ENCODE measurements at regions not wholly inside any gene's neighbourhood (a gene's known extent, or its start where the extent isn't known, plus 50 kb on each side); places are given as distances from the start of the nearest gene placed in this dataset.

- DNase-seq (ENCODE audit: low read depth in 1 of 2, low spot score in 2 of 2) (no peak), FAIRE-seq (no peak)
- Histone ChIP-seq H3K27me3 (replicated peaks in 1 of 4; ENCODE audit: control insufficient read depth in 3 of 4, extremely low read depth in 1 of 4, insufficient read depth in 3 of 4, low read length in 3 of 4) (no peaks in the 10 kb centered on the region), H3K79me2 (ENCODE audit: control insufficient read depth in 1 of 2, insufficient read depth in 2 of 2, low read length in 2 of 2) (no peaks in the 10 kb centered on the region), H2AFZ (ENCODE audit: low read length) (peak overlapping the region; percentile 29; the same call in 1 of the 2 replicates), H4K5ac (ENCODE audit: insufficient read length, low read depth, low read length) (no peak overlapping the region), H3K14ac (ENCODE audit: insufficient read length) (no peak overlapping the region), H2BK20ac (ENCODE audit: low read length) (no peak overlapping the region), H2AK5ac (ENCODE audit: low read depth, low read length) (no peak overlapping the region), H3K9ac (replicated peaks in 1 of 4; ENCODE audit: extremely low read depth in 1 of 4, low read depth in 3 of 4, low read length in 3 of 4) (no peak overlapping the region), H3K4me3 (ENCODE audit: extremely low read depth in 1 of 4, insufficient read depth in 2 of 4, low read depth in 3 of 4, low read length in 4 of 4) (no peak overlapping the region), H2BK15ac (ENCODE audit: low read length) (no peak overlapping the region), H3K23me2 (ENCODE audit: low read depth, low read length) (no peaks in the 10 kb centered on the region), H2BK12ac (ENCODE audit: low read depth, low read length) (no peak overlapping the region), H3K27ac (ENCODE audit: low read depth, low read length) (no peak overlapping the region), H3K4me2 (ENCODE audit: insufficient read depth in 1 of 2, low read depth in 2 of 2, low read length in 2 of 2) (no peak overlapping the region), H4K8ac (ENCODE audit: extremely low read depth, insufficient read depth, low read length) (no peak overlapping the region), H4K20me1 (replicated peaks in 1 of 2; ENCODE audit: control insufficient read depth in 1 of 2, insufficient read depth in 2 of 2, low read length in 2 of 2) (no peaks in the 10 kb centered on the region), H3K23ac (ENCODE audit: insufficient read length) (no peak overlapping the region), H2BK5ac (ENCODE audit: low read depth, low read length) (no peak overlapping the region), H3K4me1 (replicated peaks in 1 of 4; ENCODE audit: control insufficient read depth in 3 of 4, insufficient read depth in 4 of 4, low read length in 3 of 4) (no peaks in the 10 kb centered on the region), H3K36me3 (ENCODE audit: control insufficient read depth in 2 of 4, insufficient read depth in 4 of 4, low read length in 3 of 4) (no peaks in the 10 kb centered on the region), H2BK120ac (replicated peaks; ENCODE audit: low read depth, low read length) (no peak overlapping the region), H3K4ac (replicated peaks; ENCODE audit: insufficient read length, low read depth, low read length) (no peak overlapping the region), H3K79me1 (ENCODE audit: low read depth, low read length) (no peaks in the 10 kb centered on the region), H3K9me3 (ENCODE audit: insufficient read depth in 2 of 2, low read depth in 1 of 2, low read length in 1 of 2) (no peaks in the 10 kb centered on the region), H3K18ac (ENCODE audit: extremely low read depth, low read length) (no peak overlapping the region), H4K91ac (replicated peaks; ENCODE audit: insufficient read length, low read length) (no peak overlapping the region), H3K56ac (replicated peaks; ENCODE audit: insufficient read length, low read depth, low read length) (no peak overlapping the region)
- TF ChIP-seq GTF2F1 (IDR thresholded peaks at IDR 0.05; ENCODE audit: borderline replicate concordance, low read depth, low read length) (no peak), SIN3A (conservative IDR thresholded peaks at IDR 0.05 in 1 of 2, IDR thresholded peaks at IDR 0.05 in 1 of 2; ENCODE audit: low read depth in 1 of 2, low read length in 2 of 2) (no peak), TBP (IDR thresholded peaks at IDR 0.05; ENCODE audit: low read depth, low read length) (no peak), SIRT6 (IDR thresholded peaks at IDR 0.05; ENCODE audit: low read length) (no peak), PHF8 (conservative IDR thresholded peaks at IDR 0.05; ENCODE audit: low read depth, low read length) (no peak), BRCA1 (IDR thresholded peaks at IDR 0.05; ENCODE audit: low read depth, low read length) (no peak), TCF12 (IDR thresholded peaks at IDR 0.05; ENCODE audit: low read depth, low read length) (no peak), GABPA (IDR thresholded peaks at IDR 0.05; ENCODE audit: borderline replicate concordance, insufficient read depth, low read length) (no peak), SP2 (IDR thresholded peaks at IDR 0.05; ENCODE audit: low read length) (no peak), ATF2 (IDR thresholded peaks at IDR 0.05; ENCODE audit: low read length) (no peak)
- CTCF ChIA-PET (ENCODE audit: partially characterized antibody): no interaction called here
- POLR2A ChIA-PET (ENCODE audit: partially characterized antibody): no interaction called here
- WGBS, 2 experiments (ENCODE audit: extremely low coverage in 1 of 2, insufficient coverage in 1 of 2, insufficient read length in 1 of 2, insufficient replicate concordance in 2 of 2, low coverage in 1 of 2, low lambda C conversion rate in 2 of 2, missing lambda C conversion rate in 1 of 2): 98% methylated on average over 2 of the region's 2 CpGs; no CpG with 5 or more reads in 1 of the 2 experiments
These were observed 577.4 kb upstream of the ANKRD30A start for GRCh38 chr10:36547965-36548364.
